Kidney epithelial cell (primary cell): ENCODE measurements at regions not wholly inside any gene's neighbourhood (a gene's known extent, or its start where the extent isn't known, plus 50 kb on each side); places are given as distances from the start of the nearest gene placed in this dataset.

ENCODE experiments used
- DNase-seq: peaks from one replicate; pipeline ENCODE4 v3.0.0-alpha.2; 2010; ENCODE audit warnings: low read depth
- H3K27me3 ChIP-seq: 2 replicates; pipeline ENCODE4 v1.6.0; 2011; ENCODE audit warnings: low read length; ENCODE audit not compliant: control insufficient read depth, insufficient read depth
- H3K36me3 ChIP-seq: 2 replicates; pipeline ENCODE4 v1.5.1; 2011; ENCODE audit warnings: low read length; ENCODE audit not compliant: control insufficient read depth, insufficient read depth
- H3K4me3 ChIP-seq: 2 replicates; pipeline ENCODE4 v1.5.1; 2011; ENCODE audit warnings: low read depth, mild to moderate bottlenecking, control low read depth, low read length
- TF ChIP-seq, protein P1 (sequence below): IDR thresholded peaks from 2 replicates; pipeline ENCODE4 v1.5.1; 2011; ENCODE audit warnings: mild to moderate bottlenecking, moderate library complexity, low read length, control low read depth, inconsistent platforms; ENCODE audit not compliant: insufficient read depth, poor library complexity, severe bottlenecking

DNA sequence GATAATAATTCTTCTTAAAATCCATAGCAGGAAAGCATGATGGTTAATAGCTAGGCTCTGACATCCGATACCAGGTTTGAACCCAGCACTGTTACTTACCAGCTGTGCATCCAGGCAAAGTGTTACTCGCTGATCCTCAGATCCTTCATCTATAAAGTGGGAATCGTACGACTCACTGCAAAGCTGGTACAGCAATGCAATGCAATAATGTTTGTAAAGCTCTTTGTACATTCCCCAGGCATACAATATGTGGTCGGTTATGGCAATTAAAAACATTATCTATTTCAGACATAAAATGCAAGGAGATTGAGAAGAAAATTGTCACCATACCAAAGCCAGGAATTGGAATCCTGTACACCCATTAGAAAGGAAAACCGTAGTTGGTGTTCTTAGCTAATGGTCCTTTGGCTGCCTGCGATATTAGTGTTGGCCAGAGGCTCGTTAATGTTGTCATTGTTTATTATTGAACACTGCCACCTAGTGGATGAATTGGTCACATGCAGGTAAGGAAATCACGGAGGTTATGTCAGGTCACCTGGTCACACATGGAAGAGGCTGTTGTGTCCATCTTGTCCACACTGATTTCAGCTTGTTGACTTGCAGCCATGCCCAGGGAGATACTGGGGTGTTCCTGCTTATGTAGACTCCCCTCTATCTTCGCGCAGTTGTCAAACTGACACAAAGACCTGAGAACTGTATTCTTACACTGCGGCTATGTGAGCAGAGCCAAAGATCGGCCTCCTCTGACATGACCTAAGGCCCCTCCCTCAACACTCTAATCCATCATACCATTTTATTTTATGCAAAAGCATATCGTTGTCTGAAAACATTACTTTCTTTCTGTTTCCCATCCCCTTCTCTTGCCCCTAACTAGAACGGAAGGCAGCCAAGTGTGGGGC lies 87.5 kb upstream of the PPP2R2B start:
- Histone ChIP-seq H3K36me3 (no peaks in the 10 kb centered on the region), H3K4me3 (no peak overlapping the region), H3K27me3 (no peaks in the 10 kb centered on the region)
- peak; percentile 26 for DNase-seq
- TF ChIP-seq, protein P1, sequence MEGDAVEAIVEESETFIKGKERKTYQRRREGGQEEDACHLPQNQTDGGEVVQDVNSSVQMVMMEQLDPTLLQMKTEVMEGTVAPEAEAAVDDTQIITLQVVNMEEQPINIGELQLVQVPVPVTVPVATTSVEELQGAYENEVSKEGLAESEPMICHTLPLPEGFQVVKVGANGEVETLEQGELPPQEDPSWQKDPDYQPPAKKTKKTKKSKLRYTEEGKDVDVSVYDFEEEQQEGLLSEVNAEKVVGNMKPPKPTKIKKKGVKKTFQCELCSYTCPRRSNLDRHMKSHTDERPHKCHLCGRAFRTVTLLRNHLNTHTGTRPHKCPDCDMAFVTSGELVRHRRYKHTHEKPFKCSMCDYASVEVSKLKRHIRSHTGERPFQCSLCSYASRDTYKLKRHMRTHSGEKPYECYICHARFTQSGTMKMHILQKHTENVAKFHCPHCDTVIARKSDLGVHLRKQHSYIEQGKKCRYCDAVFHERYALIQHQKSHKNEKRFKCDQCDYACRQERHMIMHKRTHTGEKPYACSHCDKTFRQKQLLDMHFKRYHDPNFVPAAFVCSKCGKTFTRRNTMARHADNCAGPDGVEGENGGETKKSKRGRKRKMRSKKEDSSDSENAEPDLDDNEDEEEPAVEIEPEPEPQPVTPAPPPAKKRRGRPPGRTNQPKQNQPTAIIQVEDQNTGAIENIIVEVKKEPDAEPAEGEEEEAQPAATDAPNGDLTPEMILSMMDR = peak; percentile 61

DNA sequence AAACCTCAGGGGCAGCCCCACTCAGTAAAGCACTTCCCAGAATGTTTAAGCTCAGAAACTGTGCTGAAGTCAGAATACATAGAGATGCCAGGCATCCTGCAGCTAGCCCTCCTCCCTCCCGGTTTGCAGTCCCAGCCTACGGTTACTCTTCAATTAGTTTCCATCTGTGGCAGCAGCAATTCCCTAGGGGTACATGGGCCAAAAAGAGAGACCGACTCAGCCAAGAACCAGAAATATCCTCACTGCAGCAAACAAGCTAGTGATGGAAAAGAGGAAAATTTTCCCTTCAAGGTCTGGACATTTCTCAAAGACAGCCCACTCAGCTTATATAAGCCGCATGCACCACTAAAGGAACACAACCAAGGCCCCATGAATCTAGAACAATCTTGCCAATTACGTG lies 89.1 kb upstream of the PPP2R2B start:
- Histone ChIP-seq H3K36me3 (no peaks in the 10 kb centered on the region), H3K27me3 (no peaks in the 10 kb centered on the region), H3K4me3 (no peak overlapping the region)
- no peak for DNase-seq
- TF ChIP-seq, protein P1 = no peak

DNA sequence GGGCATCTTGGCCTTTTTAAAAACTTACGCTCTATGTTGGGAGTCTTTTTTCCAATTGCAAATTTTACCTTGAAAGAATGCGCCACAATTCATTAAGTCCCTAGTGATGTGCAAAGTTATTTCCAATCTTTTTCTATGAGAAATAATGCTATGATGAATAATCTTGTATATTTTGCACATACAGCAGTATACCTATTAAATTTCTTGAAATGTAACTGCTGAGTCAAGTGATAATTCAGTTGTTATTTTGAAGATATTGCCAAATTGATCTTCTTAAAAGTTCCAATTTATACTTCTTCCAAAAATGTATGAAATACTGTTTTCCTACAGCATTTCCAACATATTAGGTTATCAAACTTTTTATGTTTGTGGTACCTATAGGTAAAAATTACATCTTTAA lies 92.8 kb upstream of the PPP2R2B start:
- H3K27me3 ChIP-seq = no peaks in the 10 kb centered on the region
- TF ChIP-seq, protein P1 = no peak
- no peak overlapping the region for H3K4me3 ChIP-seq
- no peak for DNase-seq
- no peaks in the 10 kb centered on the region for H3K36me3 ChIP-seq

DNA sequence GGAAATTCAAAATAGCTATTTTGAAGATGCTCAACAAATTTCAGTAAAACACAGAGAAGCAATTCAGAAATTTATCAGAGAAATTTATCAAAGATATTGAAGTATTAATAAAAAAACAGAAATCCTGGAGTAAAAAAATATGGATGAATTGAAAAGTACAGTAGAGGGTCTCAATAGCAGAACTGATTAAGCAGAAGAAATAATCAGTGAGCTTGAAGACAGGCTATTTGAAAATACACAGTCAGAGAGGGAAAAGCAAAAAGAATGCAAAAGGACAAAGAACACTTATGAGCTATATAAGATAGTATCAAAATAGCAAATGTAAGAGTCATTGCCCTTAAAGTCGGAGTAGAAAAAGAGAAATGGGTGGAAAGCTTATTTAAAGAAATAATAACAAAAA lies 107.9 kb upstream of the PPP2R2B start:
- no peak for DNase-seq
- H3K36me3 ChIP-seq = no peaks in the 10 kb centered on the region
- no peak overlapping the region for H3K4me3 ChIP-seq
- no peaks in the 10 kb centered on the region for H3K27me3 ChIP-seq
- TF ChIP-seq, protein P1 = no peak

DNA sequence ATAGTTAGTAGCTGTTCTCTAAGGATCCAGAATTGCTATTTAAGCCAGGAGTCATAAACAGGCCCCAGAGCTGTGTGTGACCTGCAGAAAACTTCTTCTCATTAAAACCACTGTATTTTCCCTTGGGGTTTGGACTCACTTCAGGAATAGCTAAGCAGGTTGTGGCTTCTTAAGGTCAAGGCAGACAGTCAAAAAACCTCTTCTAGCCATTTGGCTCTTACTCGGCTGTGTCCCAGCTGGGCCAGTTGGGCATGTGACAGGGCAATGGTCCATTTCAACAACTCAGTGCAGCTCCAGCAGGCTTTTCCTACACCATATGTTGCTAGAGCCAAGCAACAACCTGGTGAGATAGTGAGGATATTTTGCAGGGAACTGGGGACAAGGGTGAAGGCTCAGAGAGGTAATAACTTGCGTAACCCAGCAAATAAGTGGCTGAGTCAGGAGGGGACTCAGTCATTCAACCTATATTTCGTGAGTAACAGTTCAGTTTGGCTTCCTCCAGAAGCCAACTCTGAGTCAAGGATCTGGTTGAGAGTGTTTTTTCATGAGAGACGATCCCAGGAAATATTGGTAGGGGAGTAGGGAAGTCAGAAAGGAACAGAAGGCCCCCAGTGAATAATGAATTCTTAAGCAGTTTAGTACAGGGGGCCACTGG lies 115.4 kb upstream of the PPP2R2B start:
- Histone ChIP-seq H3K4me3 (no peak overlapping the region), H3K36me3 (no peaks in the 10 kb centered on the region), H3K27me3 (no peaks in the 10 kb centered on the region)
- DNase-seq = no peak
- TF ChIP-seq, protein P1 = no peak
